ENCODE measurements at regions not wholly inside any gene's neighbourhood (a gene's known extent, or its start where the extent isn't known, plus 50 kb on each side); places are given as distances from the start of the nearest gene placed in this dataset.

DNA sequence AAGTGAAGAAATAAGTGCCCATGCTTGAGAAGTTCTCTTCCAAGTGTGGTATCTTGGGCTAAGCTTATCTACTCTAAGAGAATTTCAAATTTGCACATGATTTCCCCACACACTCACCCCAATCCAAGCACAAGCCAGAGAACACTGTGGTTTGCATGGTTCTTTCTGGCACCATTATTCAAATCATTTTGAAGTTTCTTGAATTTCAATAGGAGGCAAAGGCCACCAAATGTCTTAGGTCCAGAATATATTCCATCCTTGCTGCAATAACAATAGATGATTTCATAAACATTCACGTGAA is 359.7 kb downstream of the IRS2 start:
- TF ChIP-seq, protein P1, sequence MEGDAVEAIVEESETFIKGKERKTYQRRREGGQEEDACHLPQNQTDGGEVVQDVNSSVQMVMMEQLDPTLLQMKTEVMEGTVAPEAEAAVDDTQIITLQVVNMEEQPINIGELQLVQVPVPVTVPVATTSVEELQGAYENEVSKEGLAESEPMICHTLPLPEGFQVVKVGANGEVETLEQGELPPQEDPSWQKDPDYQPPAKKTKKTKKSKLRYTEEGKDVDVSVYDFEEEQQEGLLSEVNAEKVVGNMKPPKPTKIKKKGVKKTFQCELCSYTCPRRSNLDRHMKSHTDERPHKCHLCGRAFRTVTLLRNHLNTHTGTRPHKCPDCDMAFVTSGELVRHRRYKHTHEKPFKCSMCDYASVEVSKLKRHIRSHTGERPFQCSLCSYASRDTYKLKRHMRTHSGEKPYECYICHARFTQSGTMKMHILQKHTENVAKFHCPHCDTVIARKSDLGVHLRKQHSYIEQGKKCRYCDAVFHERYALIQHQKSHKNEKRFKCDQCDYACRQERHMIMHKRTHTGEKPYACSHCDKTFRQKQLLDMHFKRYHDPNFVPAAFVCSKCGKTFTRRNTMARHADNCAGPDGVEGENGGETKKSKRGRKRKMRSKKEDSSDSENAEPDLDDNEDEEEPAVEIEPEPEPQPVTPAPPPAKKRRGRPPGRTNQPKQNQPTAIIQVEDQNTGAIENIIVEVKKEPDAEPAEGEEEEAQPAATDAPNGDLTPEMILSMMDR (conservative IDR thresholded peaks at IDR 0.05 in 1 of 2, IDR thresholded peaks at IDR 0.05 in 1 of 2; ENCODE audit: extremely low read depth in 1 of 2, insufficient read depth in 1 of 2, low read depth in 1 of 2, low read length in 2 of 2): no peak
- no peak for TF ChIP-seq EZH2 (IDR thresholded peaks at IDR 0.05; ENCODE audit: borderline replicate concordance, low read length)

Data from mammary epithelial cell (primary cell).